ENCODE measurements at regions not wholly inside any gene's neighbourhood (a gene's known extent, or its start where the extent isn't known, plus 50 kb on each side); places are given as distances from the start of the nearest gene placed in this dataset.

- no peak overlapping the region for H3K4me3 Mint-ChIP-seq
- H3K36me3 ChIP-seq (ENCODE audit: control insufficient read depth, insufficient read depth, low read length), result no peaks in the 10 kb centered on the region
- 82 to 94% methylated on average over 2 to 4 of the region's 4 CpGs for WGBS, 2 experiments (ENCODE audit: insufficient coverage in 1 of 2, insufficient read length in 1 of 2)
- peak overlapping the region; percentile 9 for H3K4me3 ChIP-seq (ENCODE audit: low read length)
- H3K9ac ChIP-seq (ENCODE audit: extremely low read depth, low read length, poor library complexity, severe bottlenecking), result no peak overlapping the region
- no peaks in the 10 kb centered on the region for H3K36me3 Mint-ChIP-seq (ENCODE audit: low read depth)
- peaks cover 8% of the 10 kb centered on the region for H3K4me1 ChIP-seq (ENCODE audit: control insufficient read depth, insufficient read depth, low read length)
- peaks cover 24% of the 10 kb centered on the region for H3K9me3 ChIP-seq (ENCODE audit: control insufficient read depth, low read length)
- H3K27me3 ChIP-seq (ENCODE audit: control insufficient read depth, insufficient read depth, low read length, poor library complexity, severe bottlenecking), result no peaks in the 10 kb centered on the region
- no peak for DNase-seq
- peaks cover 2% of the 10 kb centered on the region for H3K9me3 Mint-ChIP-seq
- H3K27ac Mint-ChIP-seq, result no peak overlapping the region
- no peak overlapping the region for H3K27ac ChIP-seq (ENCODE audit: low read depth, low read length)
- TF ChIP-seq CTCF (conservative IDR thresholded peaks at IDR 0.05), result no peak
- peaks cover 23% of the 10 kb centered on the region for H3K4me1 Mint-ChIP-seq
- no peaks in the 10 kb centered on the region for H3K27me3 Mint-ChIP-seq (ENCODE audit: insufficient read depth)
Observed at GRCh38 chr2:85956646-85957039, 67.9 kb upstream of the ST3GAL5 start.

DNA sequence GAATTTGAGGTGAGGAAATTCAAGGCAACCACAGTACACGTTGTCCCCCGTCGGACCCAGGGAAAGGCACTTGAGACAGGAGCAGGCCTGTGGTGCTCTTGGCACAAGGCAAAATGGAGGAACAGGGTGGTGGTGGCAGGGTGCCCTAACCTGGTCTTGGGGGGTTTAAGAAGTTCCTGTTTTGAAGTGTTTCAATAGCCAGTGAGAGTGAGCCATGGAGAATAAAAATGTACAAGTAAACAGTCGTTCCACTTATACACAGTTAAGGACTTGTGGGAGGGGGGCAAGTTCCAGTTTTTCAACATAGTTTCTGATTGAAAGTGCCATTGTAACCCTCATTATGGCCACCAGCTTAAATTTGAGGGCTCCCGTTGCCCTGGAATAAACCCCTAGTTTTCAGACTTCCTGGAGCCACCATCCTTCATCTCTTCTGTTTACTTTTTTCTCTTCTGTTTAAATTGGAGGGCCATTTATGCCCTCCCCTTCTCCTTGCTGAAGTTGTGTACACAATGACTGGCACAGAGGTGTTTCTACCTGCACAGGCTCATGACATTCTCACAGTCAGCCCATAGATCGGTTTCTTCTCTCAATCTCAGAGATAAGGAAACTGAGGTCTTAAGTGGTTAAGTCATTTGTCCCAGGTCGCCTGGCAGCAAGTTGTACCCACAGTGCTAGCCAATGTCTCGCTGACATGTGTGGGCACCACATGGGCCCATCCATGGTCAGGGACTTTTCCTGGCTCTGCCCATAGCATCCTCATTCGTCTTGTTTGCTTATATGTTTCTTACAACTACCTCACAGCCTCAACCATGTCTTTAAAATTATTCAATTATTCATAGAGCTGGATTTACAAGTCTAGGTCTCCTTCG, 66.0 kb upstream of the ST3GAL5 start:
- no peak for DNase-seq
- Mint-ChIP-seq H3K27ac (no peak overlapping the region), H3K27me3 (ENCODE audit: insufficient read depth) (no peaks in the 10 kb centered on the region), H3K36me3 (ENCODE audit: low read depth) (no peaks in the 10 kb centered on the region), H3K4me1 (peaks cover 23% of the 10 kb centered on the region), H3K9me3 (no peaks in the 10 kb centered on the region), H3K4me3 (no peak overlapping the region)
- 95% methylated on average over 7 to 10 of the region's 10 CpGs for WGBS, 2 experiments (ENCODE audit: insufficient coverage in 1 of 2, insufficient read length in 1 of 2)
- H3K4me1 ChIP-seq (ENCODE audit: control insufficient read depth, insufficient read depth, low read length), result peaks cover 8% of the 10 kb centered on the region
- no peak overlapping the region for H3K27ac ChIP-seq (ENCODE audit: low read depth, low read length)
- H3K9ac ChIP-seq (ENCODE audit: extremely low read depth, low read length, poor library complexity, severe bottlenecking), result no peak overlapping the region
- H3K36me3 ChIP-seq (ENCODE audit: control insufficient read depth, insufficient read depth, low read length), result no peaks in the 10 kb centered on the region
- H3K27me3 ChIP-seq (ENCODE audit: control insufficient read depth, insufficient read depth, low read length, poor library complexity, severe bottlenecking), result no peaks in the 10 kb centered on the region
- no peak overlapping the region for H3K4me3 ChIP-seq (ENCODE audit: low read length)
- peaks cover 5% of the 10 kb centered on the region for H3K9me3 ChIP-seq (ENCODE audit: control insufficient read depth, low read length)
- TF ChIP-seq CTCF (conservative IDR thresholded peaks at IDR 0.05), result no peak

GRCh38 chr2:85954192-85954589, 65.4 kb upstream of the ST3GAL5 start:
- no peak overlapping the region for H3K27ac Mint-ChIP-seq
- Histone ChIP-seq H3K4me1 (ENCODE audit: control insufficient read depth, insufficient read depth, low read length) (peaks cover 8% of the 10 kb centered on the region), H3K4me3 (ENCODE audit: low read length) (no peak overlapping the region), H3K9me3 (ENCODE audit: control insufficient read depth, low read length) (no peaks in the 10 kb centered on the region), H3K36me3 (ENCODE audit: control insufficient read depth, insufficient read depth, low read length) (no peaks in the 10 kb centered on the region), H3K27me3 (ENCODE audit: control insufficient read depth, insufficient read depth, low read length, poor library complexity, severe bottlenecking) (no peaks in the 10 kb centered on the region), H3K27ac (ENCODE audit: low read depth, low read length) (no peak overlapping the region), H3K9ac (ENCODE audit: extremely low read depth, low read length, poor library complexity, severe bottlenecking) (no peak overlapping the region)
- H3K4me1 Mint-ChIP-seq, result peaks cover 23% of the 10 kb centered on the region
- peaks cover 2% of the 10 kb centered on the region for H3K27me3 Mint-ChIP-seq (ENCODE audit: insufficient read depth)
- DNase-seq, result no peak
- 93 to 94% methylated on average over 3 to 4 of the region's 4 CpGs for WGBS, 2 experiments (ENCODE audit: insufficient coverage in 1 of 2, insufficient read length in 1 of 2)
- H3K4me3 Mint-ChIP-seq, result no peak overlapping the region
- TF ChIP-seq CTCF (conservative IDR thresholded peaks at IDR 0.05), result no peak
- H3K36me3 Mint-ChIP-seq (ENCODE audit: low read depth), result no peaks in the 10 kb centered on the region
- H3K9me3 Mint-ChIP-seq, result no peaks in the 10 kb centered on the region
